Activated CD4-positive, alpha-beta T cell treated with anti-CD3 and anti-CD28 coated beads, Interleukin-2, amount 50 U/mL, for 1 hour (primary cell): ENCODE measurements at regions not wholly inside any gene's neighbourhood (a gene's known extent, or its start where the extent isn't known, plus 50 kb on each side); places are given as distances from the start of the nearest gene placed in this dataset.
"Not testable (repeated sequence)": the region's sequence is repeated elsewhere in the genome, so short reads cannot be mapped to it uniquely, and the experiment has no call there.

Experiments
- DNase-seq: peaks from one replicate; pipeline ENCODE4 v3.0.0-alpha.2; 2020

GRCh38 chr10:94091649-94092048 is 97.9 kb downstream of the PLCE1 start:
- DNase-seq: no peak

- DNase-seq: no peak
These were observed 99.1 kb downstream of the PLCE1 start for GRCh38 chr10:94092848-94093247.

- DNase-seq: no peak
These were observed 99.7 kb downstream of the PLCE1 start for GRCh38 chr10:94093286-94093905.

GRCh38 chr10:94094540-94094939 is 100.8 kb downstream of the PLCE1 start:
- DNase-seq: no peak

GRCh38 chr10:94097656-94098055 is 103.9 kb downstream of the PLCE1 start:
- DNase-seq: no peak

GRCh38 chr10:94098896-94099295 is 105.2 kb downstream of the PLCE1 start:
- DNase-seq: no peak

- no peak for DNase-seq
These were observed 108.2 kb downstream of the PLCE1 start for GRCh38 chr10:94101894-94102293.

GRCh38 chr10:94102436-94102835 is 108.7 kb downstream of the PLCE1 start:
- no peak for DNase-seq

- DNase-seq: no peak
These were observed 109.5 kb downstream of the PLCE1 start for GRCh38 chr10:94103192-94103591.

GRCh38 chr10:94103801-94104221 is 110.1 kb downstream of the PLCE1 start:
- DNase-seq: no peak

- no peak for DNase-seq
These were observed 110.7 kb downstream of the PLCE1 start for GRCh38 chr10:94104316-94105000.

- no peak for DNase-seq
These were observed 111.5 kb downstream of the PLCE1 start for GRCh38 chr10:94105226-94105625.

GRCh38 chr10:94107191-94107590 is 113.5 kb downstream of the PLCE1 start:
- no peak for DNase-seq

GRCh38 chr10:94108200-94108599 is 114.5 kb downstream of the PLCE1 start:
- no peak for DNase-seq

GRCh38 chr10:94111367-94111766 is 117.6 kb downstream of the PLCE1 start:
- DNase-seq: no peak

- DNase-seq: no peak
These were observed 118.6 kb downstream of the PLCE1 start for GRCh38 chr10:94112321-94112720.

- DNase-seq: no peak
These were observed 122.0 kb downstream of the PLCE1 start for GRCh38 chr10:94115725-94116124.

GRCh38 chr10:94116848-94117247 is 123.1 kb downstream of the PLCE1 start:
- DNase-seq: no peak

GRCh38 chr10:94122211-94122610 is 128.5 kb downstream of the PLCE1 start:
- no peak for DNase-seq

GRCh38 chr10:94123258-94123995 is 129.7 kb downstream of the PLCE1 start:
- DNase-seq: no peak

- DNase-seq: not testable (repeated sequence)
These were observed 130.4 kb downstream of the PLCE1 start for GRCh38 chr10:94124147-94124546.

GRCh38 chr10:94125268-94125667 is 131.5 kb downstream of the PLCE1 start:
- DNase-seq: not testable (repeated sequence)

- no peak for DNase-seq
These were observed 132.1 kb downstream of the PLCE1 start for GRCh38 chr10:94125856-94126255.
